H1 (cell line): ENCODE measurements at regions not wholly inside any gene's neighbourhood (a gene's known extent, or its start where the extent isn't known, plus 50 kb on each side); places are given as distances from the start of the nearest gene placed in this dataset.

ENCODE experiments used
- BCL11A ChIP-seq, 2 experiments: IDR thresholded peaks; one replicate each; pipeline ENCODE4 v1.6.1; 2011; ENCODE audit warnings: low read depth in 2 of 2, low read length in 2 of 2, mild to moderate bottlenecking in 2 of 2
- BRCA1 ChIP-seq: IDR thresholded peaks from 2 replicates; pipeline ENCODE4 v1.6.1; 2012; ENCODE audit warnings: low read depth, low read length, improper control_type of control experiment
- CREB1 ChIP-seq: IDR thresholded peaks from 2 replicates; pipeline ENCODE4 v1.6.1; 2012; ENCODE audit warnings: inconsistent platforms
- CTCF ChIP-seq, 3 experiments: IDR thresholded peaks; 1 replicate in 2 of 3; 2 replicates in 1 of 3; pipeline versions ENCODE4 v1.5.1 to v1.6.1; 2011; ENCODE audit warnings: low read length in 3 of 3, mild to moderate bottlenecking in 3 of 3, inconsistent platforms in 2 of 3, low read depth in 1 of 3, moderate library complexity in 1 of 3; ENCODE audit not compliant: insufficient read depth in 1 of 3; ENCODE audit errors: control extremely low read depth in 1 of 3
- EZH2 ChIP-seq: fragments of 200-600 bp; sonication (generic); IDR thresholded peaks from 2 replicates; pipeline ENCODE4 v1.7.1; 2012; ENCODE audit warnings: low read depth, mild to moderate bottlenecking, moderate library complexity, low read length, inconsistent platforms; ENCODE audit not compliant: severe bottlenecking
- KDM1A ChIP-seq: fragments of 200-600, 300-600 bp; sonication (generic); IDR thresholded peaks from 2 replicates; pipeline ENCODE4 v1.7.1; 2016; ENCODE audit warnings: mild to moderate bottlenecking, low read length, borderline replicate concordance
- MAFK ChIP-seq: IDR thresholded peaks from 2 replicates; pipeline ENCODE4 v1.6.1; 2012; ENCODE audit warnings: low read depth, mild to moderate bottlenecking, improper control_type of control experiment, low read length
- PHF8 ChIP-seq: fragments of 200-600 bp; sonication (generic); conservative IDR thresholded peaks from 2 replicates; pipeline ENCODE4 v1.7.1; 2012; ENCODE audit warnings: low read depth, mild to moderate bottlenecking, inconsistent platforms, low read length, moderate library complexity
- POLR2AphosphoS5 ChIP-seq: IDR thresholded peaks from 2 replicates; pipeline ENCODE4 v1.6.1; 2011; ENCODE audit warnings: low read depth, low read length
- POU5F1 ChIP-seq: IDR thresholded peaks from 2 replicates; pipeline ENCODE4 v1.6.1; 2011; ENCODE audit warnings: low read depth, mild to moderate bottlenecking, low read length, moderate library complexity
- RBBP5 ChIP-seq: IDR thresholded peaks from 2 replicates; pipeline ENCODE4 v1.7.1; 2012; ENCODE audit warnings: low read depth, mild to moderate bottlenecking, inconsistent platforms, low read length, moderate library complexity, borderline replicate concordance
- TAF7 ChIP-seq: optimal IDR thresholded peaks from 2 replicates; pipeline ENCODE3; 2011; ENCODE audit warnings: low read depth, mild to moderate bottlenecking, inconsistent platforms, low read length, moderate library complexity, borderline replicate concordance
- YY1 ChIP-seq: IDR thresholded peaks from 2 replicates; pipeline ENCODE4 v1.6.1; 2011; ENCODE audit warnings: low read depth, mild to moderate bottlenecking, low read length
- ZNF274 ChIP-seq: IDR thresholded peaks from 2 replicates; pipeline ENCODE4 v1.7.0; 2012; ENCODE audit warnings: low read length, borderline replicate concordance; ENCODE audit errors: extremely low read depth

- TF ChIP-seq POU5F1 (no peak), CTCF (IDR thresholded peaks at IDR 0.05; ENCODE audit: control extremely low read depth in 1 of 3, insufficient read depth in 1 of 3, low read depth in 1 of 3, low read length in 3 of 3) (no peak), BCL11A (IDR thresholded peaks at IDR 0.05; ENCODE audit: low read depth in 2 of 2, low read length in 2 of 2) (no peak), EZH2 (no peak), MAFK (no peak), POLR2AphosphoS5 (no peak), PHF8 (no peak), TAF7 (no peak), BRCA1 (no peak), ZNF274 (no peak), RBBP5 (no peak), YY1 (no peak), KDM1A (no peak), CREB1 (no peak)
These were observed 1407.7 kb downstream of the LRFN5 start for GRCh38 chr14:43014338-43014737.
